D341Med (cell line): ENCODE measurements at regions not wholly inside any gene's neighbourhood (a gene's known extent, or its start where the extent isn't known, plus 50 kb on each side); places are given as distances from the start of the nearest gene placed in this dataset.

ENCODE experiments used
- DNase-seq: peaks from one replicate; pipeline ENCODE4 v3.0.0; 2012; ENCODE audit warnings: low spot score

DNA sequence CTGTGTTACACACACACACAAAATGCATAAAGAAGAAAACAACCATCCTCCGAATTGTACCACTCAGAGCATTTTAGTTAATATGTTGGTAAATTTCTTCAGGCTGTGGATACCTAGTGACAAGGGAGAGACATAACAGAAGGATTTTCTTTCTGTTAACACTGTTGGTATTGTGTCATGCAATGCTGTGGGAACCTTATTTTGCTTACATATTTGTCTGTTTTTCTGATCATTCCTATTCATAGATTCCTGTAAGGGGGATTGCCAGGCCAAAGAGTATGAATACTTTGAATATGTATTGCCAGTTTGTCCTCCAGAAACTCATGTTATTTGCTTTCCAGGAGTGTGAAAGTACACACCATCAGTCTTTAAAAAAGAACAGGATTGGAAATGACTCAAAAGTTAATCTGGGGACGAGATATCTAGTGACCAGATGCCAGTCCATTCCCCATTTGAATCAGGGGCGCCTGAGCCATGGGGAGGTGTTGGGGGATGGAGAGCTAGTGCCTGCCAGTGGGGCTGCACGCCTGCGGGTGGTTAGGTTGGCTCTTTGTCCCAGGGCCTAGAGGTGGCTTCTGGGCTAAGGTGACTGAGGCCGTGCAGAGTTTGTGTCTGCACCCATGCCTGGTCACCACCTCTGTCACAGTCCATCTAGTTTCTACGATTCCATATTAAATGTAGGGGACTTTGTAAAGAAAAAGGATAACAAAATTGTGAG lies 142.0 kb downstream of the PTPN20 start:
- no peak for DNase-seq

DNA sequence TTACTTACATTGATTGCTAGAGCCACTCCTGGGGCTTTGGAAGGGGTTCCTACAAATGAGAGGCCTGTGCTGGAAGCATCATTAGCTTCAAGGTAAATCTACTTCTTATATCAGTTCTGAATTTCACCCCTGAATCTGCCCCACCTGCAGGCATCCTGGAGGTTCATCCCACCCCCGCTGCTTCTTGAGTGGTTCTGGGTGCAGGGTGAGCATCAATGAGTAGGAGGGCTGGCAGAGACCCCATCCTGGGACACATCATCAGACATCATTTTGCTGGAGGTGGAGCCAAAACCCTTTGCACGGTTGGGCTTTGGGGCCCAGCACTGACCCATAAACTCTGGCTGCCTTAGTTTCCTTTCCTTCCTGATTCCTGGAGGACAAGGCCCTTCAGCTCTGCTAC lies 143.7 kb downstream of the PTPN20 start:
- no peak for DNase-seq

DNA sequence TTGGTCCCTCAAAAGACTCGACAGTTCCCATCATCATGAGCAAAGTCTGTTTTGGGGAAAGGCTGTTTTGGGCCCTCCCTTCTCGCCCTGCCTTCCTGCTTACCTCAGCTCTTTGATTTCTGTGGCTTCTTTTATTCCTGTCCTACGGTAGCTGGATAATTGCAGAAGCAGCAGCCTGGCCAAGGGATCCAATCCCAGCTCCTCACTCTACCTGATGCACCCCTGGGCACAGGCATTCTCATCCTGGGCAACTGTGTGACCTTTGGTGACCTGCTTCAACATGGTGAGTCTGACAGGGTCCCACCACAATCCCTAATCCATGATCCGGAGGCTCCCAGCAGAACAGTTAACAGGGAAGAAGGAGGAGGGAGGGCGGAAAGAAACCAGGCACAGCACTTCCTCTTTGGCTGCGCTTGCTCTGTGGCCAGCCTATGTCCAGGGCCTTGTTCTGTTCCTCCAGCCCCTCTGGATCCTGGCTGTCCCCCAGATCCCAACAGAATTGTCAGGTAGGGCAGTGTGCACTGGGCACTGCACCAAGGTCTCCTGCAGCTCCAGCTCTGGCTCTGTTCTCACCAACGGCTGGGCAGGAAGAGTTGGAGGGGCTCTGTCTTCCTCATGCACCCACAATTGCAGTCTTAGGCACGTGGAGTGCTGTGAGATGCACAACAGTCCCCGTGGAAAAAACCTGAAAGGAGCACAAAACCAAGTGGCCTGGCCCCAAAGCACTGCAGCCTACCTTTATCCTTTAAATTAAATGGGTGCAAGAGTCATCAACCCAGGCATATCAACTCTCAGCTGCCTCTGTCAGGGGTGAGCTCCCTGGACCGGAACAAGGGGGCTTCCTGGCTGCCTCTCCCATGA lies 144.4 kb downstream of the PTPN20 start:
- no peak for DNase-seq

DNA sequence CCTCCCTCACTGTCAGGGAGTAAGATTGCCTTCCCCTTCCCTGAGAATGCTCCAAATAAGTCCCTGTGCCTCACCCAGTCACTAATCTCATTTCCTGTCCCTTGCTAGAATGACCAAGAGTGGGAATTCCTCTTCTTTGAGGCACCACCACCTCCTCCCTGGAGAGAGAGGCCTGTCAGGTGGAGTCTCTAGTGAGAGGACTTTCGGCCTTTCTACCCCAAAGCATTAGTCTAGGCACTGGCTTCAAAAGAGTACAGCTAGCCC lies 145.0 kb downstream of the PTPN20 start:
- DNase-seq = no peak

- DNase-seq = no peak
Measured at GRCh38 chr10:47057471-47057870, 146.2 kb downstream of the PTPN20 start.

GRCh38 chr10:47058032-47058702 lies 146.9 kb downstream of the PTPN20 start:
- no peak for DNase-seq

DNA sequence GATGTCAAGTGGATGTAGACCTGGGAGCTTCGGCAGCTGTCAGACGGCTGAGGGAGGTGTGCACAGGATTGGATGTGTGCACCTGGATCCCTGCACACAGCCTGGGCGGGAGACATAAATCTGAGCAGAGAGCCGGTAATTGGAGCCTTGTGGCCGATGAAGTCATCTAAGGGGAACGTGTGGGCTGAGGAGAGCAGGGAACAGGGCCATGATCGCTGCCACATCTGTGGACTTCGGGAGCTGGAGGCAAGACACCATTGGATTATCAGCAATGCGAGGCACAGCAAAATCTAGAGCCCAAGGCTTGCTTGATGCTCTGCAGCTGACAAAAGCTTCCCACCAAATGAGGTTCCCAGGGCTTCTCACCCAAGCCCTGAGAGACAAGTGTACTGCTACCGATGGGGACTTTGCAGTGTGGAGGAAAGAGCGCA lies 147.7 kb downstream of the PTPN20 start:
- DNase-seq = no peak

DNA sequence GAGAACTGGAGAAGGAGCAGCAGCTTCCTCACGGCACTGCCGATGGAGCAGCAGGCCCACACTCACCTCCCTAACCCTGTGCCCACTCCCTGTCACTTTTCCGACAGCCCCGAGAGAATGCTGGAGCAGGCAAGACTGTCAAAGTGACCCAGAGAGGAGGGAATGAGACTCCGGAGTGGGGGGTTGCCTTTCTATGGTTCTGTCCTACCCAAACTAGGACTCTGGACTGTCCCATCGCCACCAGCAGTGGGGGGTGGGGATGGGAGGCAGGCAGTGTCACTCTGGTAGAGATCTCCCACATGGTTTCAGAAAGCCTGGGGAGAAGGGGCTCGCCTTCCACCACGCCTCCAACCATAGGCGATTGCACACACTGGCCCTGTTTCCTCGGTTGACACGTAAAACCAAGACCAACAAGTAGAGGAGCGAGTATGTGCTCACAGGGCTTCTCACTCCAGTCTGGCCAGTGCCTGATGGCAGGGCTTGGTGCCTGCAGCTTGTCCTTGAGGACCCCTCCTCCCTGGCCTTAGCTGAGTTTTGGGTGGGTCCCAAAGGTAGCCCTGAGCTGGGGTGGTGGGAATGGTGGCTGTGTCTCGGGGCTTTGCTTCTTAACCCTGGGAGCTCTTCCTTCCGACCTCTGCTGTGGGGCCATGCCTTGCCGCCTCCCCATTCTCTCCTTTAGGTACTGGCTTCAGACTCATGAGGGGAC lies 148.5 kb downstream of the PTPN20 start:
- no peak for DNase-seq

DNA sequence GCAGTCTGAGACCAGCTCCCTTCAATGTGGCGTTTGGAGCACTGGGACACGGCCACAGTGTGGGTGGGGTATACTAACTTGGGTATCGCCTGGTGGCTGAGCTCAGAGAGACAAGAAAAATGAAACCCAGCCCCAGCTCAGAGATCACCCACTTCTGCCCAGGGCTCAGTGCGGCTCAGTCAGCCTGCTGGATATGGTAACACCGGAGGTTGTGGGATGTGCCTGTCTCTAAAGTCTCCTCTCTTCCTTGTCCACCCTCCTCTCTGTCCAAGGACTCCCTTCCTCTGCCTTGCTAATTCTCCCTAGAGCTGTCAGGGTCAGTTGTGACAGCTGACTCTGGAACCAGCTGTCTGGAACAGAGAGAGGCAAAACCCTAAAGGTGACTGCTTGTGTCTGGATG lies 149.1 kb downstream of the PTPN20 start:
- no peak for DNase-seq

- DNase-seq = no peak
Measured at GRCh38 chr10:47060993-47061500, 149.8 kb downstream of the PTPN20 start.

DNA sequence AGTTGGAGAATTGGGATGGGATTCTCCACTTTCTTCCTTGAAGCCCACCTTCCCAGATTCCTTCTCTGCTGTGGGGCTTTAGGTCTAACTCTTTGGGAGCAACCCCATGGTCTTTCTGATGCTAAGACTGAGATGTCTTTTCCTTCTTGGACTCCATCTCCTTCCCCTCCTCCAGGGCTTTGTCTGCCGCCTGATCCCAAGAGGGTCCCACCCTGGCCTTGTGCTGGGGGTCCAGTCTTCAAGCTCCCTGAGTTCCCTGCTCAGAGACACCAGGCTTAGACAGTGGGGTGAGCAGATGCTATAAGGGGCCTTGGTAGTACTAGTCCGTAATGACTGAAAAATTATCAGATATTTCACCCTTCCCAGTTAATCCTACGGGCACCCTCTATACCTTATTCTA lies 150.5 kb downstream of the PTPN20 start:
- DNase-seq = no peak

DNA sequence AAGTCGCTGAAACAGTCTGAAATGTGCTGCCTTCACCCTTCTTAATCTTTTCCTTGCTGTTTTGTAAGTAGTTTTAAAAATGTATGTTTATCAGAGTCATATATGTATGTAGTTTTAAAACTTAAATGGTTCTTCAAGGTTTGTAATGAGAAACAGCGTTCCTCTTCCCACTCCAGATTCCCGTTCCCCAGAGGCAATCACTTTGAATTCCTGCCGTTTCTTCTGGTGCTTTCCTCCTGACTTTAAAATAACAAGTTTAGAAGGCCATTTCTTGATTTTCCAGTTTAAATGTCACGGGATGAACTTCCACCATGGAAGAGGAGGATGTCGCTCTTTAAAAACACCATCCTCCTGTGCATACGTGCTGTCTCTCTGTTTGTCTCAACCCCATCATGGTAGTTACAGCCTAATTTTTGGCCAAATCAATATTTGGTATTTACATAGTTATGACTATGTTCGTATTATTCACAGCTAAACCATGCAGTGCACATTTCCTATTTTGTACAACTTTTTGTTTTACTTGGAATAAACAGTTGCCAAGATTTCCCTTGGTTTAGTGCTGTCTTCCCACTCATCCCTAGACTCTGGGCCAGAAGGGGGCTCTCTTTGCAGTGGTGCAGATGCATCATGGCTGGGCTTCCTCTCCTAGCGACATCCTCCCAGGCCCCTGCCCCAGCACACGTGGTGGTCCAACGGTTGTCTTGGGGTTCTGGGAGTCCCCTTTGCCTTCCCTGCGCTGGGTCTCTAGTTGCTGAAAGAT lies 151.4 kb downstream of the PTPN20 start:
- no peak for DNase-seq

GRCh38 chr10:47063858-47064257 lies 152.6 kb downstream of the PTPN20 start:
- no peak for DNase-seq

DNA sequence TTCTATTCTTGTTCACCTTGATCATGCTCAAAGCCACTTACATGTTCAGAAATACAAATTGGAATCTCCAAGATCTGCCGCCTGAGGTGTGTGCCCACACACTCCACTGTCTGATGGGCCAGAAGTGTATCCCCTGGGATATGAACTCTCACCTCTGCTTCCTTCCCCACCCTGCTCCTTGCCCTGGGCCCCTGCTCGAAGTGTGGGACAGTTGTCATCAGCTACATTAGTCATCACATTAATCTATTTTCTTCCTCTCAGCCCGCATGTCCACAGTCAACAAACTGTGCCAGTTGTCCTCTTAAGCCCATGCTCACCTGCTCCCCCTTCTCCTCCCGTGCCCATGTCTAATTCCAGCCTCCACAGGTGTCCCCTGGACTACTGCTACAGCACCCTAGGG lies 154.7 kb downstream of the PTPN20 start:
- DNase-seq = no peak

- DNase-seq = no peak
Measured at GRCh38 chr10:47067949-47068940, 157.0 kb downstream of the PTPN20 start.

GRCh38 chr10:47070541-47070940 lies 159.3 kb downstream of the PTPN20 start:
- DNase-seq = no peak

- DNase-seq = no peak
Measured at GRCh38 chr10:47071891-47072290, 160.7 kb downstream of the PTPN20 start.

- no peak for DNase-seq
Measured at GRCh38 chr10:47073967-47074366, 162.7 kb downstream of the PTPN20 start.

DNA sequence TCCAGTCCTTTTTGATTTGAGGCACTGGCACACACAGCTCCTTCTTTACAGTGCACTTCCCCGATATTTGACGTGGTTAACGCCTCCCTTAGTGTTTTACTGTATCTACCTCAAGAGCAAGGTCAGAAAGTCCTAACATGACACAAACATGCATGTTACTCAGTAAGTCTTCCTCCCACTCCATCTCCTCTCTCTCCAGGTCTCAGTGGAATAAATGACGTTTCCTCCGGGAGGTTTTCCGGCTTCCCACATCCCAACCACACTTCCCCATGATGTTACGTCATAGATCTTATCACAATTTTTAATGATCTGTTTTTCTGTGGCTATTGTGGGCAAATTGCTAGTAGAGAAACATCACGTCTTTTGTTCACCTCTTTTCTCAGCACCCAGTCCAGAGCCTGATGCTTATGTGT lies 165.7 kb downstream of the PTPN20 start:
- no peak for DNase-seq

DNA sequence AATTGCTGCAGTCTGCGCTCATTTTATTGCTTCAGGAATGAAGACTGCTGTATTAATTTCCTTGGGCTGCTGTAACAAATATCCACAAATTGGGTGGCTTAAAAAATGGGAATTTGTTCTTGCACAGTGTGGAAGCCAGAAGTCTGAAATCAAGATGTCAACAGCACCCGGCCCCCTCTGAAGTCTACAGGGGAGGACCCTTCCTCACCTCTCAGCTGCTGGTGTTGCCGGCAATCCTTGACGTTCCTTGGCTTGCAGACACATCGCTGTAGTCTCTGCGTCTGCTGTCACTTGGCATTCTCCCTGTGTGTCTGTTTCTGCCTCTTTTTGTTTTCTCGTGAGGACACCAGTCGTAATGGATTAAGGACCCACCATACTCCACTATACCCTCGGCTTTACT lies 166.2 kb downstream of the PTPN20 start:
- DNase-seq = no peak
